Activated CD4-positive, alpha-beta T cell treated with anti-CD3 and anti-CD28 coated beads for 1 hour (primary cell): ENCODE measurements at regions not wholly inside any gene's neighbourhood (a gene's known extent, or its start where the extent isn't known, plus 50 kb on each side); places are given as distances from the start of the nearest gene placed in this dataset.

Experiments
- DNase-seq: peaks from one replicate; pipeline ENCODE4 v3.0.0-alpha.2; 2020

- DNase-seq = no peak
Measured at GRCh38 chr18:38067086-38067485, 501.5 kb upstream of the CELF4 start.

DNA sequence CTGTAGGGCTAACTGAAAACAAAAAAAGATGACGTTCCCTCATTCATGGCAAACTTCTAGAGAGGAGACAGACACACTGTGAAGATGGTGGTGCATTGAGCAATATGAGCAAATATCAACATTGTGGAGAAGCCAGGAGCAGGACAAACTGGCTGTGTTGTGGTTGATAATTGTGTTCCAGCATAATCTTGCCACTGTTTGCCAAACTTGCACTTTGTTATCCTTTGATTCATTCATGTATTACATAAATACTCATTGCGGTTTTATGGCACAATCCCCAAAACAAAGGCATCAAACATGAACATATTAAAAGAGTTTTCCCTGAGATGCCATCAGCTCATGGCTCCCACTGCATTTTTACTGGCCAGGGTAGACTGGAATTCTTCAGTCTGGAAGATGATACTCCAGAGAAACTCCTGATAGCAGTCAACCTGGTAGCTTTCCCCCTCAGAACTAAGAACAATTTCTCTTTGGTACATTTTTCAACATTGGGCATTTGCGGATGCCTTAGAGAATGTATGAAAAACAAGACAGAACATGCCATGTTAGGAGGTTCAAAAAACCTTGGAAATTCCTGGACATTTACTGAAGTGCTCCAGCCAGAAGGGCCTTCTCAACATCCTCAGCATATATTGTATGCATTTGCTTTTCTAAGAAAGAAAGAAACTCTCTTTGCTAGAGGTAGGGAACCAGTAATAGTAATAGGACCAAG lies 487.4 kb upstream of the CELF4 start:
- no peak for DNase-seq

DNA sequence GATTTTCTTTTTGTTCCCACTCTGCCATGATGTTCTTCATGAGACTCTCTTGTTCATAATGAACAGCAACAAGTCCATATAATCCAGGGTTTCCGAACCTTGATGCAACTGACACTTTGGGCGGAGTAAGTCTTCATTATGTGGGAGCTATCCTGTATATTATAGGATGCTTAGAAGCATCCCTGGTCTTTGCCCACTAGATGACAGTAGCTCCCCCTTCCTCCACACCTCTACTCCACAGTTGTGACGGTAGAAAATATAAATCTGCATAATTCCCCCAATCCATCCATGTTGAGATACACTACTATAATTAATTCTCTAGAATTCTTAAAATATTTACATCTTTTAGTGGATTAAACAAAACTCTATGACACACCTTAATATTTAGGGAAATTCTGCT lies 482.2 kb upstream of the CELF4 start:
- DNase-seq = no peak

DNA sequence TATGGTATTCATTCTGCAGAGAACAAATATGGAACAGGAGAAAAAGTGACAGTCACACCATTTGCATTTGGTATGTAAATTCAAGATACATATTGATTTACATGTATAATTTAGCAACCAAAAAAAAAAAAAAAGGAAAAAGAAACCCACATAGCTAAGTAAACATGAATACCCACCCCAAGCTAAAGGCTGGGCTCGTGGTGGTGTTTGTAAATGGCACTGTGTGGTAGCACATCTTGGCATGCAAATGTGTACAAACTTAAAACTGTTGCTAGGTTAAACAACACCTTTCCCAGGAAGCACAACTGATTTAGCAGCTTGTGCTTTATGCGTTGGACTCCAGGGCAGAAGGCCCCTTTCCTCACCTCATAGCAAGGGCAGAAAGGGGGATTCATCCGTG lies 481.1 kb upstream of the CELF4 start:
- DNase-seq = no peak

- no peak for DNase-seq
Measured at GRCh38 chr18:38045845-38046244, 480.2 kb upstream of the CELF4 start.

- DNase-seq = no peak
Measured at GRCh38 chr18:38042211-38042890, 476.8 kb upstream of the CELF4 start.

DNA sequence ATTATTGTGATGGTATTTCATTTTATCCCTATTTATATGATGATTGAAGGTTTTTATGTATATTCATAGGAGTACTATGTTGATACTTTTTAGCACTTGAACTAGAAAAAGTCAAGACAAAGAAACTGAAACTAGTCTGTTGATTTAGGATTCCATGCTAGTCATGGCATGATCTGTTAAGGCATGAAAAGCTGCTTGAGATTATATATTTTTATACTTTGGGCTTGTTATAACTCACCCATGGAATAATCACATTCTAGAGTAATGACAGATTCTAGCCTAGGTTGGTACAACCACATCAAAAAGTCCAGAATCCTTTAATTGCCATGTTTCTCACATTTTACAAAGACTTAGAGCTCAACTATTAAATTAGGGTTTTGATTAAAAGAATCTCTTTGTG lies 472.6 kb upstream of the CELF4 start:
- DNase-seq = no peak

- DNase-seq = no peak
Measured at GRCh38 chr18:38035193-38035592, 469.6 kb upstream of the CELF4 start.

DNA sequence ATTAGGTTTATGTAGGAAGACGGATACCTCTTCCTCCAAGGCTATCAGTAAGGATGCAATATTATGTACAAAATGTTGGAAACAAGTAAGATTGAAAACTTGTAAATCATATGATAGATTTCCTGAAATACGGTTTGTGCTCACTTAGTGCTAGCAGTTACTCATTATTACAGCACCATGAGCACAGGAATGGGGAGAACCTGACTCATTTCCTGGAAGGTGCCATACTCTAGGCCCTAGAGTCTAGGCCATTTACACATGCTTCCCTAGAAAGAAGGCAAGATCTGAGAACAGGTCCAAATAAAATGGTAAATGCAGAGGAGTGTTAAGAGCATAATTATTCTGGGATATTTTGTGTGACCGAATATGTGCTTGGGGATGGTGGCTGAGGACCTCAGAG lies 467.7 kb upstream of the CELF4 start:
- no peak for DNase-seq

- DNase-seq = no peak
Measured at GRCh38 chr18:38032516-38032915, 466.9 kb upstream of the CELF4 start.

- DNase-seq = no peak
Measured at GRCh38 chr18:38028946-38029345, 463.3 kb upstream of the CELF4 start.

GRCh38 chr18:38025433-38026038 lies 459.9 kb upstream of the CELF4 start:
- DNase-seq = no peak

GRCh38 chr18:38023871-38024270 lies 458.3 kb upstream of the CELF4 start:
- DNase-seq = no peak

DNA sequence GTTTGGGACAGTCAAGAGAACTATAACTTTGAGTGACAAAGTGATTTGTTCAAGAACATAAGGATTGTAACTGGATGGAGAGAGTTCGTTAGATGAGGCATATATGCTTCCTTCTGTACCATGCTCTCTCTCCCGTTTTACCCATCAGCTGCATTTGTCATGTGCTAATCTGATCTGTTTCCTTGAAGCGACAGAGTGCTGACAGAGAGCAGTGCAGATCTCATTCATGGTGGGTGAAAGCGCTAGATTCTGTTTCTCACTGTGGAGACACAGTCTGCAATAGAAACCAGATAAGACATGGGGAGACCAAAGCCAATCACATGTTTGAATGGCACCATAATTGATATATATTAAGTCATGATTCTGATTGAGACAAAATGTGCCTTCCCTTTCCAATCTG lies 456.6 kb upstream of the CELF4 start:
- DNase-seq = no peak

DNA sequence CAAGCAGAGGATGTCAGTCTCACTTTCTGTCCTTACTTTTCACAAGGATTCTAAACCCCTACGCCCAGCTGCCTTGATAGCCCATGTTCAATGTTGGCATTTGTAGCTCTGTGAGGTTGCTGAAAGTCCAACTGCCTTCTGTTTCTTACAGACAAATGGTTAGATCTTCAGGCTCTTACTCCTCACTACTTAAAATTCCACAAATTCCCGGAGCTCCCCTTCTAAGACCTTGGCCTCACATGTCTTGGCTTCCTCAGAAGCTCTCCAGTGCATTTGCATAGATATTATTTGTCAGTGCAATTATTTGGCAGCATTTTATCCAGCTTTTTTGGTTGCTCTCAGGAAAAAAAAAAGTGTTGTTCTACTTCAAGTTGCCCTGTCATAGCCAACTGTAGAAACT lies 453.7 kb upstream of the CELF4 start:
- no peak for DNase-seq

- no peak for DNase-seq
Measured at GRCh38 chr18:38010971-38011857, 445.6 kb upstream of the CELF4 start.

DNA sequence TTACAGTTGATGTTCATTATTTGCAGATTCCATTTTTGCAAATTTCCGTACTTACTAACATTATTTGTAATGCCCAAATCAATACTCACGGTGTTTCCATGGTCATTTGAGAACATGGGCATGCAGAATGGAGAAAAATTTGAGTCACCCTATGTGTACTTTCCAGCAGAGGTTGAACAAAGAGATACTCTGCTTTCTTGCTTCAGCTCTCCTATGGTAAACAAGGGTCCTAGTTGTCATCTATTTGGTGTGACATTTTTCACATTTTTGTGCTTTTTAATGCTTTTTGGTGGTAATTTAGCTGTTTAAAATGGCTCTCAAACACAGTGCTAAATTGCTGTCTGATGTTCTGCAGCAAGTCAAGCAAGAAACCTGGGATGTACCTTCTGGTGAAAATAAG lies 444.4 kb upstream of the CELF4 start:
- no peak for DNase-seq

- no peak for DNase-seq
Measured at GRCh38 chr18:38009320-38009719, 443.7 kb upstream of the CELF4 start.

DNA sequence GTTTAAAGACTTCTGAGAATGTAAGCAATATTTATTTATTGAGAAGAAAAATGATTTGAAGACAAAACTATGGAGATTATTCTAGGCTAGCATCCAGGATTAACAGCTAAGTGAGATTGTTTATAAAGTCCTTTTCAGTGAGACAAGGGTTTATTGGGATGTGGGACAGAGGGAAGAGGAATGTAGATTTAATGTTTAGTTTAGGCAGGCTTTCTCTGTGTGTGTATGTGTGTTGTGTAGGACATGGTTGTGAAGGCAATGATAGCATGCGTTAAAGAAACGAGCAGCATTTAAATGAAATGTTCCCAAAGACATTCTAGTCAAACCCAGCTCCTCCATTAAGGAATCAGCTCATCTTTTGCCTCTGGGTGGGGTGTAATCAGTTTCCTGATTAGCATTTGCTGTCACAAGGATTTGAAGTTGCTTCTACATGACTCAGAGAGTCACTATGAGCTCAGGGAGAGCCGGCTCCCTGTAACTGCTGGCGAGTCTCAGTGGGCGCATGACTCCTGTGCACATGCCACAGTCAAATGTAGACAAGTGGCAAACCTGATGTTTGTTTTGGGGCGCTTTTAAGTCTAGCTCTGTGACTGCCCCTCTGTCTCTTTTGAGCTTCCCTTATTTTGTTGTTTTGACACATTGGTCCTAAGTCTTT lies 442.2 kb upstream of the CELF4 start:
- no peak for DNase-seq

DNA sequence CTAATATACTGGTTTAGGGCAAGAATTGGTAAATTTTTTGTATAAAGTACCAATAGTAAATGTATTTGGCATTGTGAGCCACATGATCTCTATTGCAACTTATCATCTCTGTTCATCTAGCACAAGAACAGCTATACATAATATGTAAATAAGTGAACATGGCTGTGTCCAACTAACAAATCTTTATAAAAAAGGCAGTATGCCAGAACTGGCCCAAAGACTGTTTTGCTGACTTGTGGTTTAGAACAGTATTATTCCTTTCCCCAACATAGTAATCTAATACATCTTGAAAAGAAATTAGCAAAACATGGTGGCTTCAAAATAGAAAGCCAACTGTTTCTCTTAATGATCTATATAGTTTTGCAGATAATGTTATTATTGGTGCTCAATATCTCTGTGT lies 441.4 kb upstream of the CELF4 start:
- DNase-seq = no peak

GRCh38 chr18:38006541-38006940 lies 440.9 kb upstream of the CELF4 start:
- no peak for DNase-seq

DNA sequence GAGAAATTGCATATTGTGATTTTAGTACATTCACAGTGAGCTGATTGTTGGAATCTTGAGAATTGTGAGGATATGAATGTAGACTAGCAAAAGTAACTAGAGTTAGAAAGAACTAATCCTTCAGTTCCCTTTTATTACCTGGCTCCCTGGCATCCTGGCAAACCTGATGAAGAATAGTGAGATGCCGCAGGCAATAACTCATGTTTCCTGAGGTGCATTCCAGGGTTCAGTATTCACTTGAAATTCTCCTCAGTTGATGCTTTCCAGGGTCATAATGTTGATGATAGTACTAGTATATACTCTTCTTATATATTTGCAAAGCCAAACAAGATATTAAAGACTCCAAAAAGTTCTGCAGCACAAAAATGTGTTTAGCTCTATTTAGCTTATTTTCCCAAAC lies 432.1 kb upstream of the CELF4 start:
- no peak for DNase-seq

GRCh38 chr18:37987901-37988300 lies 422.3 kb upstream of the CELF4 start:
- DNase-seq = no peak
